ENCODE measurements at regions not wholly inside any gene's neighbourhood (a gene's known extent, or its start where the extent isn't known, plus 50 kb on each side); places are given as distances from the start of the nearest gene placed in this dataset.

DNA sequence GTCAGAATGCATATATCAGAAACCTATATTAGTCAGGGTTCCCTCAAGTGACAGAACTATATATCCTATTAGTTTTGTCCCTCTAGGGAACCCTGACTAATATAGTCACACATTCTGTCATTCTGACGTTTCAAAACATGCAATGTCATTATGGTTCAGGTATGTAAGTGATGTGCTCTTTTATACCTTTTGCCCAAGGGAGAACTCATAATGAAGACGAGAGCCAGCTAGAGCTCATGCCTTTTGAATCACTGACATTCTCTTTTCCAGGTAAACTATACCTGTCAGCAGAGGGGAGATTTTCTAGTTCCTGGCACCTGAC is 576.7 kb downstream of the LRRC70 start:
- POLR2A ChIA-PET: no interaction called here
- H3K4me2 ChIP-seq (ENCODE audit: low read length): no peak overlapping the region
- no peak overlapping the region for H3K4me3 ChIP-seq (ENCODE audit: low read depth, low read length, poor library complexity, severe bottlenecking)
- H3K27ac ChIP-seq (ENCODE audit: low read depth, low read length, poor library complexity, severe bottlenecking): no peak overlapping the region
- H3K79me2 ChIP-seq (ENCODE audit: insufficient read depth, low read depth, low read length): no peaks in the 10 kb centered on the region
- H3K4me1 ChIP-seq (ENCODE audit: insufficient read depth, low read length, poor library complexity, severe bottlenecking): no peaks in the 10 kb centered on the region
- H3K9me2 ChIP-seq (ENCODE audit: insufficient read depth, low read length): no peaks in the 10 kb centered on the region
- CTCF ChIA-PET (ENCODE audit: unreplicated experiment): no interaction called here
- H3K9me3 ChIP-seq (ENCODE audit: low read length): no peaks in the 10 kb centered on the region
- no peaks in the 10 kb centered on the region for H3K36me3 ChIP-seq (ENCODE audit: insufficient read depth, low read length)
- no peak for DNase-seq (ENCODE audit: low spot score)
- no peak for TF ChIP-seq EZH2phosphoT487 (IDR thresholded peaks at IDR 0.05; ENCODE audit: borderline replicate concordance, low read depth, low read length)
- TF ChIP-seq, protein P1, sequence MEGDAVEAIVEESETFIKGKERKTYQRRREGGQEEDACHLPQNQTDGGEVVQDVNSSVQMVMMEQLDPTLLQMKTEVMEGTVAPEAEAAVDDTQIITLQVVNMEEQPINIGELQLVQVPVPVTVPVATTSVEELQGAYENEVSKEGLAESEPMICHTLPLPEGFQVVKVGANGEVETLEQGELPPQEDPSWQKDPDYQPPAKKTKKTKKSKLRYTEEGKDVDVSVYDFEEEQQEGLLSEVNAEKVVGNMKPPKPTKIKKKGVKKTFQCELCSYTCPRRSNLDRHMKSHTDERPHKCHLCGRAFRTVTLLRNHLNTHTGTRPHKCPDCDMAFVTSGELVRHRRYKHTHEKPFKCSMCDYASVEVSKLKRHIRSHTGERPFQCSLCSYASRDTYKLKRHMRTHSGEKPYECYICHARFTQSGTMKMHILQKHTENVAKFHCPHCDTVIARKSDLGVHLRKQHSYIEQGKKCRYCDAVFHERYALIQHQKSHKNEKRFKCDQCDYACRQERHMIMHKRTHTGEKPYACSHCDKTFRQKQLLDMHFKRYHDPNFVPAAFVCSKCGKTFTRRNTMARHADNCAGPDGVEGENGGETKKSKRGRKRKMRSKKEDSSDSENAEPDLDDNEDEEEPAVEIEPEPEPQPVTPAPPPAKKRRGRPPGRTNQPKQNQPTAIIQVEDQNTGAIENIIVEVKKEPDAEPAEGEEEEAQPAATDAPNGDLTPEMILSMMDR (conservative IDR thresholded peaks at IDR 0.05; ENCODE audit: low read length): no peak
- no TSS peak for BruUV-seq (replicated peaks)
- H2AFZ ChIP-seq (ENCODE audit: low read length): no peak overlapping the region
- H4K20me1 ChIP-seq (ENCODE audit: insufficient read depth, low read length): no peaks in the 10 kb centered on the region
- intact Hi-C loops (cut with micrococcal nuclease; ENCODE audit: unreplicated experiment): no loop called here

- Histone ChIP-seq H3K9me3 (ENCODE audit: low read length) (no peaks in the 10 kb centered on the region), H3K9me2 (ENCODE audit: insufficient read depth, low read length) (no peaks in the 10 kb centered on the region), H3K36me3 (ENCODE audit: insufficient read depth, low read length) (no peaks in the 10 kb centered on the region), H2AFZ (ENCODE audit: low read length) (no peak overlapping the region), H3K4me3 (ENCODE audit: low read depth, low read length, poor library complexity, severe bottlenecking) (no peak overlapping the region), H3K27ac (ENCODE audit: low read depth, low read length, poor library complexity, severe bottlenecking) (no peak overlapping the region), H3K4me1 (ENCODE audit: insufficient read depth, low read length, poor library complexity, severe bottlenecking) (no peaks in the 10 kb centered on the region), H4K20me1 (ENCODE audit: insufficient read depth, low read length) (no peaks in the 10 kb centered on the region), H3K79me2 (ENCODE audit: insufficient read depth, low read depth, low read length) (no peaks in the 10 kb centered on the region), H3K4me2 (ENCODE audit: low read length) (no peak overlapping the region)
- BruUV-seq (replicated peaks): no TSS peak
- TF ChIP-seq, protein P1 (conservative IDR thresholded peaks at IDR 0.05; ENCODE audit: low read length): no peak
- no peak for TF ChIP-seq EZH2phosphoT487 (IDR thresholded peaks at IDR 0.05; ENCODE audit: borderline replicate concordance, low read depth, low read length)
- POLR2A ChIA-PET: interaction anchor here (0.6 kb wide), 1 partner anchor 71 kb away, joined by 3 read pairs; no protein-coding TSS in a partner anchor
- no peak for DNase-seq (ENCODE audit: low spot score)
- intact Hi-C loops (cut with micrococcal nuclease; ENCODE audit: unreplicated experiment): no loop called here
- CTCF ChIA-PET (ENCODE audit: unreplicated experiment): no interaction called here
These were observed 576.1 kb downstream of the LRRC70 start for GRCh38 chr5:63154476-63155309.

GRCh38 chr5:63152871-63153270 is 574.3 kb downstream of the LRRC70 start:
- BruUV-seq (replicated peaks): no TSS peak
- DNase-seq (ENCODE audit: low spot score): no peak

More at GRCh38 chr5:63152871-63153270, 574.3 kb downstream of the LRRC70 start:
- Histone ChIP-seq H3K4me2 (ENCODE audit: low read length) (no peak overlapping the region), H3K9me3 (ENCODE audit: low read length) (no peaks in the 10 kb centered on the region), H4K20me1 (ENCODE audit: insufficient read depth, low read length) (no peaks in the 10 kb centered on the region), H3K79me2 (ENCODE audit: insufficient read depth, low read depth, low read length) (no peaks in the 10 kb centered on the region), H3K4me3 (ENCODE audit: low read depth, low read length, poor library complexity, severe bottlenecking) (no peak overlapping the region), H3K4me1 (ENCODE audit: insufficient read depth, low read length, poor library complexity, severe bottlenecking) (no peaks in the 10 kb centered on the region), H3K27ac (ENCODE audit: low read depth, low read length, poor library complexity, severe bottlenecking) (no peak overlapping the region), H2AFZ (ENCODE audit: low read length) (no peak overlapping the region), H3K36me3 (ENCODE audit: insufficient read depth, low read length) (no peaks in the 10 kb centered on the region), H3K9me2 (ENCODE audit: insufficient read depth, low read length) (no peaks in the 10 kb centered on the region)
- ChIA-PET CTCF (ENCODE audit: unreplicated experiment) (no interaction called here), POLR2A (no interaction called here)
- TF ChIP-seq, protein P1 (conservative IDR thresholded peaks at IDR 0.05; ENCODE audit: low read length): no peak
- no peak for TF ChIP-seq EZH2phosphoT487 (IDR thresholded peaks at IDR 0.05; ENCODE audit: borderline replicate concordance, low read depth, low read length)
- intact Hi-C loops (cut with micrococcal nuclease; ENCODE audit: unreplicated experiment): no loop called here
